Activated naive CD8-positive, alpha-beta T cell treated with anti-CD3 and anti-CD28 coated beads for 36 hours (primary cell): ENCODE measurements at regions not wholly inside any gene's neighbourhood (a gene's known extent, or its start where the extent isn't known, plus 50 kb on each side); places are given as distances from the start of the nearest gene placed in this dataset.

Experiments used
- DNase-seq: peaks from one replicate; pipeline ENCODE4 v3.0.0; 2021
- H3K27ac Mint-ChIP-seq: one replicate; pipeline ENCODE4 v1.8.0; 2022; ENCODE audit warnings: mild to moderate bottlenecking, moderate library complexity, mixed read lengths
- H3K27me3 Mint-ChIP-seq: one replicate; pipeline ENCODE4 v1.8.0; 2022; ENCODE audit warnings: mild to moderate bottlenecking, mixed read lengths
- H3K36me3 Mint-ChIP-seq: one replicate; pipeline ENCODE4 v1.8.0; 2021; ENCODE audit warnings: mild to moderate bottlenecking, mixed read lengths
- H3K4me1 Mint-ChIP-seq: one replicate; pipeline ENCODE4 v1.8.0; 2021; ENCODE audit warnings: mixed read lengths
- H3K4me3 Mint-ChIP-seq: one replicate; pipeline ENCODE4 v1.8.0; 2022; ENCODE audit warnings: mild to moderate bottlenecking, moderate library complexity, mixed read lengths
- H3K9me3 Mint-ChIP-seq: one replicate; pipeline ENCODE4 v1.8.0; 2022; ENCODE audit warnings: mixed read lengths

GRCh38 chr1:98421085-98421435 lies 240.5 kb upstream of the SNX7 start:
- Mint-ChIP-seq H3K4me1 (no peaks in the 10 kb centered on the region), H3K27me3 (peaks cover 3% of the 10 kb centered on the region), H3K9me3 (no peaks in the 10 kb centered on the region), H3K36me3 (no peaks in the 10 kb centered on the region), H3K4me3 (no peak overlapping the region), H3K27ac (no peak overlapping the region)
- DNase-seq = no peak

GRCh38 chr1:98420376-98421084 lies 241.0 kb upstream of the SNX7 start:
- Mint-ChIP-seq H3K4me3 (no peak overlapping the region), H3K27me3 (peaks cover 3% of the 10 kb centered on the region), H3K4me1 (no peaks in the 10 kb centered on the region), H3K27ac (no peak overlapping the region), H3K36me3 (no peaks in the 10 kb centered on the region), H3K9me3 (no peaks in the 10 kb centered on the region)
- no peak for DNase-seq

GRCh38 chr1:98417820-98418219 lies 243.7 kb upstream of the SNX7 start:
- Mint-ChIP-seq H3K4me3 (no peak overlapping the region), H3K4me1 (no peaks in the 10 kb centered on the region)
- no peak for DNase-seq

GRCh38 chr1:98410082-98410481 lies 251.4 kb upstream of the SNX7 start:
- peaks cover 6% of the 10 kb centered on the region for H3K9me3 Mint-ChIP-seq
- H3K36me3 Mint-ChIP-seq = no peaks in the 10 kb centered on the region
- H3K27ac Mint-ChIP-seq = no peak overlapping the region
- no peak for DNase-seq
- H3K4me3 Mint-ChIP-seq = no peak overlapping the region
- peaks cover 4% of the 10 kb centered on the region for H3K27me3 Mint-ChIP-seq
- H3K4me1 Mint-ChIP-seq = no peaks in the 10 kb centered on the region

More at GRCh38 chr1:98417820-98418219, 243.7 kb upstream of the SNX7 start:
- H3K27me3 Mint-ChIP-seq = peaks cover 3% of the 10 kb centered on the region
- peaks cover under 1% of the 10 kb centered on the region for H3K9me3 Mint-ChIP-seq
- no peak overlapping the region for H3K27ac Mint-ChIP-seq
- no peaks in the 10 kb centered on the region for H3K36me3 Mint-ChIP-seq

- H3K36me3 Mint-ChIP-seq = no peaks in the 10 kb centered on the region
- no peak overlapping the region for H3K4me3 Mint-ChIP-seq
- no peaks in the 10 kb centered on the region for H3K4me1 Mint-ChIP-seq
- no peaks in the 10 kb centered on the region for H3K27me3 Mint-ChIP-seq
- DNase-seq = no peak
- H3K27ac Mint-ChIP-seq = no peak overlapping the region
- peaks cover 1% of the 10 kb centered on the region for H3K9me3 Mint-ChIP-seq
Observed at GRCh38 chr1:98406352-98407088, 255.0 kb upstream of the SNX7 start.

- Mint-ChIP-seq H3K27ac (no peak overlapping the region), H3K4me1 (no peaks in the 10 kb centered on the region), H3K36me3 (no peaks in the 10 kb centered on the region), H3K9me3 (peaks cover 1% of the 10 kb centered on the region), H3K27me3 (no peaks in the 10 kb centered on the region), H3K4me3 (no peak overlapping the region)
- no peak for DNase-seq
Observed at GRCh38 chr1:98405581-98406074, 255.9 kb upstream of the SNX7 start.

GRCh38 chr1:98404866-98405265 lies 256.7 kb upstream of the SNX7 start:
- no peak overlapping the region for H3K4me3 Mint-ChIP-seq
- no peak for DNase-seq
- H3K9me3 Mint-ChIP-seq = no peaks in the 10 kb centered on the region
- no peaks in the 10 kb centered on the region for H3K4me1 Mint-ChIP-seq
- H3K27me3 Mint-ChIP-seq = no peaks in the 10 kb centered on the region
- H3K36me3 Mint-ChIP-seq = no peaks in the 10 kb centered on the region
- no peak overlapping the region for H3K27ac Mint-ChIP-seq

GRCh38 chr1:98403963-98404480 lies 257.5 kb upstream of the SNX7 start:
- Mint-ChIP-seq H3K27me3 (no peaks in the 10 kb centered on the region), H3K4me1 (no peaks in the 10 kb centered on the region), H3K9me3 (no peaks in the 10 kb centered on the region), H3K27ac (no peak overlapping the region), H3K4me3 (no peak overlapping the region), H3K36me3 (no peaks in the 10 kb centered on the region)
- no peak for DNase-seq

DNA sequence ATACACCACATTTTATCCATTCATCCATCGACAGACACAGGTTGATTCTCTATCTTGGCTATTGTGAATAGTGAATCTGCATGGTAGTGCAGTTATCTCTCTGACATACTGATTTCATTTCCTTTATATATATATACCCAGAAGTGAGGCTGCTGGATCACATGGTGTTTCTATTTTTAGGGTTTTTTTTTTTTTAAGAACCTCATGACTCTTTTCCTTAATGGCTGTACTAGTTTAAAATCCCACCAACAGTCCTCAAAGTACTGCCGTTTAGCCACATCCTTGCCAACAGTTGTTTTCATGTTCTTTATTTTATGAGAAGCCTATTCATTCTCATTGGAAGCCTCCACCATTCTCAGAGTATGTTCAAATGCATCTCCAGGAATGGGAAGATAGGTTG lies 258.7 kb upstream of the SNX7 start:
- Mint-ChIP-seq H3K36me3 (no peaks in the 10 kb centered on the region), H3K4me3 (no peak overlapping the region), H3K9me3 (no peaks in the 10 kb centered on the region), H3K27ac (no peak overlapping the region), H3K27me3 (no peaks in the 10 kb centered on the region), H3K4me1 (no peaks in the 10 kb centered on the region)
- no peak for DNase-seq

GRCh38 chr1:98400446-98400845 lies 261.1 kb upstream of the SNX7 start:
- no peaks in the 10 kb centered on the region for H3K27me3 Mint-ChIP-seq
- H3K4me1 Mint-ChIP-seq = no peaks in the 10 kb centered on the region
- no peaks in the 10 kb centered on the region for H3K36me3 Mint-ChIP-seq
- no peaks in the 10 kb centered on the region for H3K9me3 Mint-ChIP-seq
- no peak overlapping the region for H3K4me3 Mint-ChIP-seq
- no peak overlapping the region for H3K27ac Mint-ChIP-seq
- DNase-seq = no peak

DNA sequence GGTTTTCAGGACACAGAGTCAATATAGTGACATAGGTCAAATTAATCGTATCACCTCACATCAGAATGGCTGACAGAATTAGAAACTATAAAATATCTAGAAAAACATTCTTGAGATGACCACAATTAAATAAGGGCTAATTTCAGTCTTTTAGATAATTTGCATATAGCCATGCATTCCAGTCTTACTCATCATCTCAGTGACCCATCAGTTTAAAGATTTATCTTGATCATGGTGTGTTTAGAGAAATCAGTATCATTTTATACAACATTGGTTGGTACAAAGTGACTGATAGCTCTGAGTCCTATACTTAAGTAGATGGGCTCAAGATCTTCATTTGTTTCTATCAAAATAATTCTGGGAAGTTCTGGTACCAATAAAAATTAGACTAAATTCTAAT lies 262.3 kb upstream of the SNX7 start:
- DNase-seq = no peak
- Mint-ChIP-seq H3K9me3 (no peaks in the 10 kb centered on the region), H3K27ac (no peak overlapping the region), H3K36me3 (no peaks in the 10 kb centered on the region), H3K27me3 (no peaks in the 10 kb centered on the region), H3K4me1 (no peaks in the 10 kb centered on the region), H3K4me3 (no peak overlapping the region)

DNA sequence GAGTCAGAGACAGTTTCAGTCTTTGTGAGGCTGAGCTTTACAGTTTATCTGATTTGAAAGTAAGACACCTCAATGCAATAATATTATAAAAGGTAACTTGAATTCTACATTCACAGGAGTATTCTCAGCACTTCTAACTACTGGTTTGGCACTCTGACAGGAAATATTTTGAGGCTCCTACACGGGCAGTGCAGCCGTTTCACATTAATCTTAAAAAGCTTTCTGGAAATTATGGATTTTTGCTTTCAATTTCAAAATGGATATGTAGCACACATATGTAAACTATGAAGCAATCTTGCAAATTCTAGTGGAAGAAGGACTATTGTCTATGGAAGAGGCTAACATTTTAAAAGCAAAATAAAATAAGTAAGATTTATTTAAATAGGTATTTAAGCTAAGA lies 262.9 kb upstream of the SNX7 start:
- no peaks in the 10 kb centered on the region for H3K9me3 Mint-ChIP-seq
- H3K4me1 Mint-ChIP-seq = no peaks in the 10 kb centered on the region
- no peak overlapping the region for H3K4me3 Mint-ChIP-seq
- no peak for DNase-seq
- no peaks in the 10 kb centered on the region for H3K36me3 Mint-ChIP-seq
- H3K27ac Mint-ChIP-seq = no peak overlapping the region
- H3K27me3 Mint-ChIP-seq = no peaks in the 10 kb centered on the region

DNA sequence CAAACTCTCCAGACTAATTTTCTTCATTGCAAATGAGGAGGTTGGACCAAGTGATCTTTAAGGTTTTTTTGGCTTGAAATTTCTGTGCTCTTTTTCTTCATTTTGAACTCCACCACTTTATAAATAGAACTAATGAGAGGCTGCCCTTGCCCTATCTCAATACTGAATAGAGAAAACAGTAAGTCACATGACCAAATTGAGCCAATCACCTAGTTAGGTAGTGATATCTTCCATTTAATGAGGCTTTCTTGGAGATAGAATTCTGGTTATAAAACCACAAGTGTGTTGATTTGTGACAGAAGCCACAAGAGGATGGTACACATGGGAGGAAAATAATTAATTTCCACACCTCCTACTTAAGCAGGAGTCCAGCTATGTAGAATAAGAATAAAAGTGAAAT lies 263.4 kb upstream of the SNX7 start:
- Mint-ChIP-seq H3K4me1 (no peaks in the 10 kb centered on the region), H3K27me3 (no peaks in the 10 kb centered on the region), H3K27ac (no peak overlapping the region), H3K36me3 (no peaks in the 10 kb centered on the region), H3K4me3 (no peak overlapping the region), H3K9me3 (no peaks in the 10 kb centered on the region)
- DNase-seq = no peak

DNA sequence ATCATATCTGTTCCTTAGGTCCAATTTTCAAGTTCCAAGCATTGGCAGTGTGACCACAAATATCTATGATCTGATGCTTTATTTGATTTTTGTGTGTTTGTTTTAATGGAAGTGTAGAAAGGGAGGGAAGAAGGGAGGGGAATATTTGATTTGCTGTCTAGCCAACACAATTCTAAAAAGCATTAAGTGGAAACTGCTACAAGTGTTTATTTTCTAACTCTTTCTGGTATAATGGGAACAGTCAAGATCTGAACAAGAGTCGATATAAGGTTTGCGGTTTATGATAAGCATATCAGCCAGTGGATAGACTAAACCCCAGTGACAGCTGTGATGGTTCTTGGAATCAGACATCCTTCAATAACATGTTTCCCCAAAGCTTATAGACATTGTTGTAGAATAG lies 267.8 kb upstream of the SNX7 start:
- H3K27me3 Mint-ChIP-seq = no peaks in the 10 kb centered on the region
- no peak for DNase-seq
- H3K4me3 Mint-ChIP-seq = no peak overlapping the region
- no peaks in the 10 kb centered on the region for H3K9me3 Mint-ChIP-seq
- no peak overlapping the region for H3K27ac Mint-ChIP-seq
- no peaks in the 10 kb centered on the region for H3K36me3 Mint-ChIP-seq
- H3K4me1 Mint-ChIP-seq = no peaks in the 10 kb centered on the region

DNA sequence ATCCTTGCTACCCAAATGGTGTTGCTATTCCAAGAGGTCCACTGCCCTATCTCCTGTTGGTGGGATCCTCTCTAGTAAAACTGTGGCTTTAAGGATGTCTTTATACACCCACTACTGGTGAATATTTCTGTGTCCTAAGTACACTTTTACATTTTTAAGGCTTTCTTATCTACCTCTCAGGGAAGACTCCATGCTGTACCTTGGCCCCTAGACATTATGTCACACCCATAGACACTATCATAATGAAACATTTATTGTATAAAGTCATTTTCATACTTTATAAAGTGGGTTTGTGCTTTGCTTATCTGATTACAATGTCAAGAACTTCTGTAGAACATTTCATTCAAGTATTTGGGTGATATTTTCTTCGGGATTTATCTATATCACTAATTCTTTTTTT lies 270.3 kb upstream of the SNX7 start:
- no peaks in the 10 kb centered on the region for H3K27me3 Mint-ChIP-seq
- no peak overlapping the region for H3K4me3 Mint-ChIP-seq
- no peak for DNase-seq
- no peaks in the 10 kb centered on the region for H3K9me3 Mint-ChIP-seq
- H3K4me1 Mint-ChIP-seq = peaks cover 9% of the 10 kb centered on the region
- no peak overlapping the region for H3K27ac Mint-ChIP-seq
- H3K36me3 Mint-ChIP-seq = no peaks in the 10 kb centered on the region

DNA sequence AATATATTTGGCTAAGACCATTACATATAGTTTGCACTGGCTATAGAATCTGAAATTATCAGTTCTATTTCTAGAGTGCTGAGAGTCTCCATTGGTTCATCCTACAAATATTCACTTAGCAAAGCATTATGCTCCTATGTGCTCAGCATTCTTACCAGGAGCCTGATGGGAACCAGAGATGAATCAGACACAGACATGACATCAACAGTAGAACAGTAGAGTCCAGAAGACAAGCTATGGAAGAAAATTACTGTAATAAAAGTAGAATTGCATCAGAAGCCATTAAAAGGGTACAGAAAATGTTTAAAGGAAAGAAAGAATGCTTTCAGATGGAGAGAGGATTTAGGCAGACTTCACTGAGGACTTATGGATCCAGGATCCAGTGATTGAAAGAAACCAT lies 271.7 kb upstream of the SNX7 start:
- H3K36me3 Mint-ChIP-seq = no peaks in the 10 kb centered on the region
- DNase-seq = no peak
- H3K27ac Mint-ChIP-seq = no peak overlapping the region
- H3K27me3 Mint-ChIP-seq = no peaks in the 10 kb centered on the region
- H3K9me3 Mint-ChIP-seq = no peaks in the 10 kb centered on the region
- peaks cover 9% of the 10 kb centered on the region for H3K4me1 Mint-ChIP-seq
- no peak overlapping the region for H3K4me3 Mint-ChIP-seq
